ENCODE measurements at regions not wholly inside any gene's neighbourhood (a gene's known extent, or its start where the extent isn't known, plus 50 kb on each side); places are given as distances from the start of the nearest gene placed in this dataset.

GRCh38 chr12:42798811-42799438 is 209.4 kb upstream of the PRICKLE1 start (continued):
- TF ChIP-seq MAX (IDR thresholded peaks at IDR 0.05), result no peak
- no peak for TF ChIP-seq FOXA1 (IDR thresholded peaks at IDR 0.05)
- TF ChIP-seq NR2F2 (IDR thresholded peaks at IDR 0.05), result no peak

- Histone ChIP-seq H3K36me3 (ENCODE audit: control insufficient read depth in 4 of 4, insufficient read depth in 3 of 4, low read depth in 1 of 4, low read length in 3 of 4) (no peaks in the 10 kb centered on the region), H3K4me1 (ENCODE audit: control insufficient read depth in 4 of 4, insufficient read depth in 4 of 4, low read length in 3 of 4) (peaks cover 0 to 4% (median 0%) of the 10 kb centered on the region in 4 donors), H3K9me3 (ENCODE audit: control insufficient read depth in 4 of 4, low read length in 3 of 4) (no peaks in the 10 kb centered on the region), H3K27me3 (ENCODE audit: control insufficient read depth in 4 of 4, insufficient read depth in 4 of 4, low read length in 3 of 4) (no peaks in the 10 kb centered on the region), H3K9ac (ENCODE audit: low read depth in 1 of 2, low read length in 2 of 2) (no peak overlapping the region), H3K4me3 (ENCODE audit: low read depth in 1 of 3, low read length in 3 of 3) (no peak overlapping the region), H3K27ac (ENCODE audit: low read depth in 1 of 2, low read length in 2 of 2) (no peak overlapping the region)
- TF ChIP-seq HNF4A (conservative IDR thresholded peaks at IDR 0.05) (no peak), FOXA2 (IDR thresholded peaks at IDR 0.05) (no peak), RXRA (IDR thresholded peaks at IDR 0.05) (no peak), NR2F2 (IDR thresholded peaks at IDR 0.05) (no peak), ZBTB33 (IDR thresholded peaks at IDR 0.05) (no peak), FOXA1 (IDR thresholded peaks at IDR 0.05) (no peak), TAF1 (conservative IDR thresholded peaks at IDR 0.05) (no peak)
- DNase-seq (ENCODE audit: low spot score), result no peak
- 57% methylated on average over 2 of the region's 2 CpGs for WGBS
Measured at GRCh38 chr12:42794806-42795205, 205.3 kb upstream of the PRICKLE1 start.

GRCh38 chr12:42793166-42793565 is 203.6 kb upstream of the PRICKLE1 start:
- WGBS, result 83% methylated on average over 1 of the region's 1 CpG
- DNase-seq (ENCODE audit: low spot score), result no peak

More at GRCh38 chr12:42793166-42793565, 203.6 kb upstream of the PRICKLE1 start:
- H3K27me3 ChIP-seq (ENCODE audit: control insufficient read depth in 4 of 4, insufficient read depth in 4 of 4, low read length in 3 of 4), result no peaks in the 10 kb centered on the region
- H3K9me3 ChIP-seq (ENCODE audit: control insufficient read depth in 4 of 4, low read length in 3 of 4), result no peaks in the 10 kb centered on the region
- H3K36me3 ChIP-seq (ENCODE audit: control insufficient read depth in 4 of 4, insufficient read depth in 3 of 4, low read depth in 1 of 4, low read length in 3 of 4), result no peaks in the 10 kb centered on the region
- TF ChIP-seq GABPA (IDR thresholded peaks at IDR 0.05 in 1 of 2, conservative IDR thresholded peaks at IDR 0.05 in 1 of 2) (no peak), RXRA (IDR thresholded peaks at IDR 0.05) (no peak), HNF4G (IDR thresholded peaks at IDR 0.05) (no peak), HNF4A (conservative IDR thresholded peaks at IDR 0.05) (no peak), CTCF (IDR thresholded peaks at IDR 0.05; ENCODE audit: low read depth, low read length, missing input control) (no peak), FOXA2 (IDR thresholded peaks at IDR 0.05) (no peak), REST (IDR thresholded peaks at IDR 0.05) (no peak), EGR1 (IDR thresholded peaks at IDR 0.05; ENCODE audit: low read depth in 2 of 2) (no peak), NR2F2 (IDR thresholded peaks at IDR 0.05) (no peak), ATF3 (IDR thresholded peaks at IDR 0.05) (no peak), RAD21 (IDR thresholded peaks at IDR 0.05) (no peak), SP1 (IDR thresholded peaks at IDR 0.05) (no peak), ZBTB33 (IDR thresholded peaks at IDR 0.05) (no peak), MAX (IDR thresholded peaks at IDR 0.05) (no peak)
- no peak overlapping the region for H3K9ac ChIP-seq (ENCODE audit: low read depth in 1 of 2, low read length in 2 of 2)
- no peak overlapping the region for H3K27ac ChIP-seq (ENCODE audit: low read depth in 1 of 2, low read length in 2 of 2)
- H3K4me1 ChIP-seq (ENCODE audit: control insufficient read depth in 4 of 4, insufficient read depth in 4 of 4, low read length in 3 of 4), result peaks cover 0 to 4% (median 0%) of the 10 kb centered on the region in 4 donors
- no peak overlapping the region for H3K4me3 ChIP-seq (ENCODE audit: low read depth in 1 of 3, low read length in 3 of 3)

Data from liver (tissue), 8 donors.